SK-N-SH treated with all-trans-retinoic acid at 6 μM for 48 hours (cell line): ENCODE measurements at regions not wholly inside any gene's neighbourhood (a gene's known extent, or its start where the extent isn't known, plus 50 kb on each side); places are given as distances from the start of the nearest gene placed in this dataset.

Source experiments
- ATAC-seq: fragments of 200-7000 bp; cut with Tn5 transposase; 3 replicates; pipeline ENCODE4 v1.9.1; 2020; ENCODE audit warnings: mild to moderate bottlenecking, moderate library complexity
- ARNTL ChIP-seq: fragments of 450-650 bp; formaldehyde crosslinking; IDR thresholded peaks from 2 replicates; pipeline ENCODE4 v1.5.0; 2020; ENCODE audit warnings: low read depth, mild to moderate bottlenecking, moderate library complexity, borderline replicate concordance
- BACH2 ChIP-seq: fragments of 250-450 bp; sonication (Bioruptor Pico); IDR thresholded peaks from 2 replicates; pipeline ENCODE4 v1.9.0; 2021; ENCODE audit warnings: mild to moderate bottlenecking, borderline replicate concordance
- CSDC2 ChIP-seq: fragments of 250-450 bp; sonication (Bioruptor Pico); IDR thresholded peaks from 2 replicates; pipeline ENCODE4 v1.5.0; 2020; ENCODE audit warnings: mild to moderate bottlenecking, moderate library complexity
- ESRRG ChIP-seq: fragments of 250-450 bp; sonication (Bioruptor Pico); IDR thresholded peaks from 2 replicates; pipeline ENCODE4 v1.6.1; 2021; ENCODE audit warnings: mild to moderate bottlenecking
- GLIS3 ChIP-seq: fragments of 250-450 bp; sonication (Bioruptor Pico); IDR thresholded peaks from 2 replicates; pipeline ENCODE4 v1.5.0; 2020; ENCODE audit warnings: mild to moderate bottlenecking, moderate library complexity
- OSR1 ChIP-seq: fragments of 250-450 bp; sonication (Bioruptor Pico); IDR thresholded peaks from 2 replicates; pipeline ENCODE4 v1.8.0; 2022; ENCODE audit warnings: moderate library complexity, mild to moderate bottlenecking, inconsistent platforms
- PPARA ChIP-seq: fragments of 250-450 bp; sonication (Bioruptor Pico); IDR thresholded peaks from 2 replicates; pipeline ENCODE4 v1.5.0; 2020; ENCODE audit warnings: mild to moderate bottlenecking, borderline replicate concordance
- RARB ChIP-seq: fragments of 250-450 bp; sonication (Bioruptor Pico); IDR thresholded peaks from 2 replicates; pipeline ENCODE4 v1.8.0; 2021; ENCODE audit warnings: mild to moderate bottlenecking, moderate library complexity
- SNAI2 ChIP-seq: fragments of 250-450 bp; sonication (Bioruptor Pico); IDR thresholded peaks from 2 replicates; pipeline ENCODE4 v1.5.0; 2020; ENCODE audit warnings: mild to moderate bottlenecking, moderate library complexity
- TCF4 ChIP-seq: fragments of 250-450 bp; sonication (Bioruptor Pico); IDR thresholded peaks from 2 replicates; pipeline ENCODE4 v1.8.0; 2021; ENCODE audit warnings: mild to moderate bottlenecking, moderate library complexity, borderline replicate concordance
- TOX ChIP-seq: fragments of 250-450 bp; sonication (Bioruptor Pico); IDR thresholded peaks from 2 replicates; pipeline ENCODE4 v1.8.0; 2021; ENCODE audit warnings: mild to moderate bottlenecking, moderate library complexity, borderline replicate concordance
- ZC3H10 ChIP-seq: fragments of 250-450 bp; sonication (Bioruptor Pico); IDR thresholded peaks from 2 replicates; pipeline ENCODE4 v1.5.1; 2021; ENCODE audit warnings: mild to moderate bottlenecking, moderate library complexity
- ZFP3 ChIP-seq: fragments of 250-450 bp; sonication (Bioruptor Pico); IDR thresholded peaks from 2 replicates; pipeline ENCODE4 v1.5.0; 2020; ENCODE audit warnings: mild to moderate bottlenecking, moderate library complexity
- ZFP30 ChIP-seq: fragments of 450-650 bp; formaldehyde crosslinking; IDR thresholded peaks from 2 replicates; pipeline ENCODE4 v1.5.0; 2022; ENCODE audit warnings: mild to moderate bottlenecking, moderate library complexity
- ZNF565 ChIP-seq: fragments of 450-650 bp; formaldehyde crosslinking; conservative IDR thresholded peaks from 2 replicates; pipeline ENCODE4 v1.5.0; 2020; ENCODE audit warnings: low read depth, mild to moderate bottlenecking, moderate library complexity
- ZNF70 ChIP-seq: fragments of 450-650 bp; formaldehyde crosslinking; IDR thresholded peaks from 2 replicates; pipeline ENCODE4 v1.5.0; 2020; ENCODE audit warnings: mild to moderate bottlenecking, moderate library complexity
- ZNF8 ChIP-seq: fragments of 450-650 bp; formaldehyde crosslinking; IDR thresholded peaks from 2 replicates; pipeline ENCODE4 v1.5.0; 2020; ENCODE audit warnings: mild to moderate bottlenecking, moderate library complexity
- TF ChIP-seq, protein P1 (sequence below): fragments of 250-450 bp; sonication (Bioruptor Pico); IDR thresholded peaks from 2 replicates; pipeline ENCODE4 v1.5.0; 2020; ENCODE audit warnings: mild to moderate bottlenecking, moderate library complexity
- TF ChIP-seq, protein P2 (sequence below): fragments of 250-450 bp; sonication (Bioruptor Pico); IDR thresholded peaks from 2 replicates; pipeline ENCODE4 v1.5.1; 2020; ENCODE audit warnings: low read depth, mild to moderate bottlenecking, moderate library complexity
- TF ChIP-seq, protein P3 (sequence below): fragments of 250-450 bp; sonication (Bioruptor Pico); IDR thresholded peaks from 2 replicates; pipeline ENCODE4 v1.8.0; 2021; ENCODE audit warnings: low read depth, mild to moderate bottlenecking, moderate library complexity, borderline replicate concordance
- TF ChIP-seq, protein P4 (sequence below): fragments of 250-450 bp; sonication (Bioruptor Pico); IDR thresholded peaks from 2 replicates; pipeline ENCODE4 v1.5.1; 2021; ENCODE audit warnings: mild to moderate bottlenecking, moderate library complexity

DNA sequence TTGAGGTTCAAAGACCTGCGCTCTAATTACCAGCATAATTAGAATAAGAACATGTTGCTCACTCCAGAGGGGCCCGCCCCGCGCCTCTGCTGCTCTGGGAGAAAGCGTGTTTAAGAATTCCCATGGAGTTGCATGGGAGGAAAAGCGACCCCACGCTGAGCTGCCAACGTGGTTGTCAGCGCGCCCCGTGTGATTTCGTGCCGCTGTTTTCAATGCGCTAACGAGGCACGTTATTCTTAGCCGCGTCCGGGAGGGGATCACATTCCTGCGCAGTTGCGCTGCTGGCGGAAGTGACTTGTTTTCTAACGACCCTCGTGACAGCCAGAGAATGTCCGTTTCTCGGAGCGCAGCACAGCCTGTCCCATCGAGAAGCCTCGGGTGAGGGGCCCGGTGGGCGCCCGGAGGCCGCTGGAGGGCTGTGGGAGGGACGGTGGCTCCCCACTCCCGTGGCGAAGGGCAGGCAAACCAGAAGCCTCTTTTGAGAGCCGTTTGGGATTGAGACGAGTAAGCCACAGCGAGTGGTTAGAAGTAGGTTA lies 173.8 kb upstream of the SOX1 start:
- ATAC-seq: no peak
- TF ChIP-seq, protein P1, sequence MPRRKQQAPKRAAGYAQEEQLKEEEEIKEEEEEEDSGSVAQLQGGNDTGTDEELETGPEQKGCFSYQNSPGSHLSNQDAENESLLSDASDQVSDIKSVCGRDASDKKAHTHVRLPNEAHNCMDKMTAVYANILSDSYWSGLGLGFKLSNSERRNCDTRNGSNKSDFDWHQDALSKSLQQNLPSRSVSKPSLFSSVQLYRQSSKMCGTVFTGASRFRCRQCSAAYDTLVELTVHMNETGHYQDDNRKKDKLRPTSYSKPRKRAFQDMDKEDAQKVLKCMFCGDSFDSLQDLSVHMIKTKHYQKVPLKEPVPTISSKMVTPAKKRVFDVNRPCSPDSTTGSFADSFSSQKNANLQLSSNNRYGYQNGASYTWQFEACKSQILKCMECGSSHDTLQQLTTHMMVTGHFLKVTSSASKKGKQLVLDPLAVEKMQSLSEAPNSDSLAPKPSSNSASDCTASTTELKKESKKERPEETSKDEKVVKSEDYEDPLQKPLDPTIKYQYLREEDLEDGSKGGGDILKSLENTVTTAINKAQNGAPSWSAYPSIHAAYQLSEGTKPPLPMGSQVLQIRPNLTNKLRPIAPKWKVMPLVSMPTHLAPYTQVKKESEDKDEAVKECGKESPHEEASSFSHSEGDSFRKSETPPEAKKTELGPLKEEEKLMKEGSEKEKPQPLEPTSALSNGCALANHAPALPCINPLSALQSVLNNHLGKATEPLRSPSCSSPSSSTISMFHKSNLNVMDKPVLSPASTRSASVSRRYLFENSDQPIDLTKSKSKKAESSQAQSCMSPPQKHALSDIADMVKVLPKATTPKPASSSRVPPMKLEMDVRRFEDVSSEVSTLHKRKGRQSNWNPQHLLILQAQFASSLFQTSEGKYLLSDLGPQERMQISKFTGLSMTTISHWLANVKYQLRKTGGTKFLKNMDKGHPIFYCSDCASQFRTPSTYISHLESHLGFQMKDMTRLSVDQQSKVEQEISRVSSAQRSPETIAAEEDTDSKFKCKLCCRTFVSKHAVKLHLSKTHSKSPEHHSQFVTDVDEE (CRISPR knock-in tag): no peak
- TF ChIP-seq TOX (CRISPR knock-in tag): no peak
- TF ChIP-seq ARNTL: no peak
- no peak for TF ChIP-seq PPARA
- TF ChIP-seq ESRRG (CRISPR knock-in tag): no peak
- TF ChIP-seq OSR1 (CRISPR knock-in tag): no peak
- TF ChIP-seq, protein P2, sequence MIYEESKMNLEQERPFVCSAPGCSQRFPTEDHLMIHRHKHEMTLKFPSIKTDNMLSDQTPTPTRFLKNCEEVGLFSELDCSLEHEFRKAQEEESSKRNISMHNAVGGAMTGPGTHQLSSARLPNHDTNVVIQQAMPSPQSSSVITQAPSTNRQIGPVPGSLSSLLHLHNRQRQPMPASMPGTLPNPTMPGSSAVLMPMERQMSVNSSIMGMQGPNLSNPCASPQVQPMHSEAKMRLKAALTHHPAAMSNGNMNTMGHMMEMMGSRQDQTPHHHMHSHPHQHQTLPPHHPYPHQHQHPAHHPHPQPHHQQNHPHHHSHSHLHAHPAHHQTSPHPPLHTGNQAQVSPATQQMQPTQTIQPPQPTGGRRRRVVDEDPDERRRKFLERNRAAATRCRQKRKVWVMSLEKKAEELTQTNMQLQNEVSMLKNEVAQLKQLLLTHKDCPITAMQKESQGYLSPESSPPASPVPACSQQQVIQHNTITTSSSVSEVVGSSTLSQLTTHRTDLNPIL (CRISPR knock-in tag): no peak
- no peak for TF ChIP-seq ZNF8 (CRISPR knock-in tag)
- TF ChIP-seq RARB: no peak
- no peak for TF ChIP-seq SNAI2 (CRISPR knock-in tag)
- TF ChIP-seq ZFP30 (CRISPR knock-in tag): no peak

DNA sequence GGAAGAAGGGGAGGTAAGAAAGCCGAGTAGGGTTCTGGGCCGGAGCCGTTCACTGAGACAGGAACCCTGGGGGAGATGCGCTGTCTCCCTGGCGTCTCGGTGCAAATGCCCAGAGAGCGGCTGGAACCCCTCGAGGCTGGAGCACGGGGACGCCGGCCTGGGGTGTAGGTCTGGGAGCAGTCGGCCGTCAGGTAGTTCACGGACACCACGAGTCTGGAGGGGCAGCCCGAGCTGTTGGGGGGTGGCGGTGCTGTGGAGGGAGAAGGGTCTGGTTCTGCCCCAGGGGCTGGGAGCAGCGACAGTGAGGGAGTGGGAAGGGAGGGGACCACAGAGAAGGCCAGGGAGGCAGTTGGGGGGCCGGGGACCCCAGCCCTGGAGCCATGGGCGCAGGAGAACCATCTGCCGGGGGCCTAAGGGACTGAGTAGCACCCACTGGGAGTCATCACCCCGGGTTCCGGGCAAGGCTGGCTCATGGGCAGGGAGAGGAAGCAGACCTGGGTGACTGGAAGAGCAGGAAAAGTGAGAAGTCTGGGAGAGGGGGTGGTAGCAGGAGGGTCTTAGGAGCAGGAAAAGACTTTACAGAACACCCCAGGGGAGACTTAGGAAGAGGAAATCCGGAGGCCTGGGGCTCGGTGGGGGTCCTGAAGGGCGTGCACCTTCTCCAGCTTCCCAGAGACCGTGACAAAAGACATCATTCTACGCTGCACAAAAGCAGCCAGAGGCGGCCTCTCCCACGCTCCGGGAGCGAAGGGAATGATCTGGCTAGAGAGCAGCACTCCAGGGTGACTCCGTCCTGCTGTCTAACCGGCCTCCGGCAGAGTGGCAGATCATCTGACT lies 173.1 kb upstream of the SOX1 start:
- no peak for ATAC-seq
- TF ChIP-seq, protein P3, sequence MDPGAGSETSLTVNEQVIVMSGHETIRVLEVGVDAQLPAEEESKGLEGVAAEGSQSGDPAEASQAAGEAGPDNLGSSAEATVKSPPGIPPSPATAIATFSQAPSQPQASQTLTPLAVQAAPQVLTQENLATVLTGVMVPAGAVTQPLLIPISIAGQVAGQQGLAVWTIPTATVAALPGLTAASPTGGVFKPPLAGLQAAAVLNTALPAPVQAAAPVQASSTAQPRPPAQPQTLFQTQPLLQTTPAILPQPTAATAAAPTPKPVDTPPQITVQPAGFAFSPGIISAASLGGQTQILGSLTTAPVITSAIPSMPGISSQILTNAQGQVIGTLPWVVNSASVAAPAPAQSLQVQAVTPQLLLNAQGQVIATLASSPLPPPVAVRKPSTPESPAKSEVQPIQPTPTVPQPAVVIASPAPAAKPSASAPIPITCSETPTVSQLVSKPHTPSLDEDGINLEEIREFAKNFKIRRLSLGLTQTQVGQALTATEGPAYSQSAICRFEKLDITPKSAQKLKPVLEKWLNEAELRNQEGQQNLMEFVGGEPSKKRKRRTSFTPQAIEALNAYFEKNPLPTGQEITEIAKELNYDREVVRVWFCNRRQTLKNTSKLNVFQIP (CRISPR knock-in tag): no peak

DNA sequence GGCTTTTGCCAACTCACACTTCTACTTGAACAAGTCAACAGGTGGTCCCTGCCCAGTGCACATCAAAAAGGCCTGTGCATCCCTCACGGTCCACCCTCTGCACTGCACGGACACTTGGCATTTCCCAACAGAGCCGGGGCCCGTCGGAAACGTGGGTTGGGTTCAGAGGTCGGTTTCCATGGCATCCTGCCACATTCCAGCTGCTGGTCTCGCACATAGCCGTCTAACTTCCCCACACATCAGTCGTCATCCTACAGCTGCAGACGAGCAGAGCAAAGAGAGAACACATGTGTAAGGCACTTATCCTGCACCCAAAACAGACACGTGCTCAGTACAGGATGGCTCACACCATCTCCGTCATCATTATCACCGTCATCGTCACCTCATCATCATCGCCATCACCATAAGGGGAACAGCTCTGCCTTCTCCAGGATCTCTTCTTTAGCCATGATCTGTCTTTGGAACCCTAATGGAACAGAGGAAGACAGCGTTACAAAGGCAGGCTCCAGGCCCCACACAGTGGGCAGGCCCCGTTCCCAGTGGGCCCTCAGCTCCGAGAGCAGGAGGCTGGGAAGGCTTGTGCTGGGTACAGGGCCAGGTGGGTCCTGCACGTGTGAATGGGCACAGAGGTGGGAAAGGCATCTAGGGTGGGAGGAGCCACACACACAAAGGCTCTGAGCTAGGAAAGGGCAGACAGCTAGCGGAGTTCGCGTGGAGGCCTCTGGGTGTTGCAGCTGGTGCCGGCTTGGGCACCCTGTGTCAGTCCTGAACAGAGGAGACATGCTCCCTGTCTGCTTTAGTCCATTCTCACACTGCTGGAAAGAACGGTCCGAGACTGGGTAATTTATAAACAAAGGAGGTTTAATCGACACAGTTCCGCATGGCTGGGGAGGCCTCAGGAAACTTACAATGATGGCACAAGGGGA lies 170.8 kb upstream of the SOX1 start:
- no peak for ATAC-seq
- TF ChIP-seq ZC3H10 (CRISPR knock-in tag) (no peak), ZFP3 (CRISPR knock-in tag) (no peak), ZNF8 (CRISPR knock-in tag) (no peak), CSDC2 (CRISPR knock-in tag) (no peak), TCF4 (CRISPR knock-in tag) (no peak), GLIS3 (CRISPR knock-in tag) (no peak), BACH2 (no peak), ZNF565 (CRISPR knock-in tag) (no peak), ARNTL (no peak), ZNF70 (CRISPR knock-in tag) (no peak), OSR1 (CRISPR knock-in tag) (no peak)
- TF ChIP-seq, protein P3 (CRISPR knock-in tag): no peak
- TF ChIP-seq, protein P4, sequence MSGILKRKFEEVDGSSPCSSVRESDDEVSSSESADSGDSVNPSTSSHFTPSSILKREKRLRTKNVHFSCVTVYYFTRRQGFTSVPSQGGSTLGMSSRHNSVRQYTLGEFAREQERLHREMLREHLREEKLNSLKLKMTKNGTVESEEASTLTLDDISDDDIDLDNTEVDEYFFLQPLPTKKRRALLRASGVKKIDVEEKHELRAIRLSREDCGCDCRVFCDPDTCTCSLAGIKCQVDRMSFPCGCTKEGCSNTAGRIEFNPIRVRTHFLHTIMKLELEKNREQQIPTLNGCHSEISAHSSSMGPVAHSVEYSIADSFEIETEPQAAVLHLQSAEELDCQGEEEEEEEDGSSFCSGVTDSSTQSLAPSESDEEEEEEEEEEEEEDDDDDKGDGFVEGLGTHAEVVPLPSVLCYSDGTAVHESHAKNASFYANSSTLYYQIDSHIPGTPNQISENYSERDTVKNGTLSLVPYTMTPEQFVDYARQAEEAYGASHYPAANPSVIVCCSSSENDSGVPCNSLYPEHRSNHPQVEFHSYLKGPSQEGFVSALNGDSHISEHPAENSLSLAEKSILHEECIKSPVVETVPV (CRISPR knock-in tag): no peak
- TF ChIP-seq, protein P1 (CRISPR knock-in tag): no peak
